OCI-LY3 (cell line): ENCODE measurements at regions not wholly inside any gene's neighbourhood (a gene's known extent, or its start where the extent isn't known, plus 50 kb on each side); places are given as distances from the start of the nearest gene placed in this dataset.

ENCODE experiments used
- H2AFZ ChIP-seq: fragments of 200-600, 300-600 bp; shearing (Covaris generic); 2 replicates; pipeline ENCODE4 v1.6.0; 2014; ENCODE audit warnings: antibody characterized with exemption, low read depth, low read length
- H3K27ac ChIP-seq: fragments of 200-600, 300-600 bp; sonication (generic); 2 replicates; pipeline ENCODE4 v1.5.1; 2014; ENCODE audit warnings: mild to moderate bottlenecking, low read length, moderate library complexity, mixed read lengths
- H3K27me3 ChIP-seq: fragments of 200-600, 300-600 bp; sonication (generic); 2 replicates; pipeline ENCODE4 v1.6.1; 2014; ENCODE audit warnings: low read depth, low read length, mixed read lengths
- H3K36me3 ChIP-seq: fragments of 200-600, 300-600 bp; sonication (generic); replicated peaks from 2 replicates; pipeline ENCODE3; 2014; ENCODE audit warnings: low read depth, low read length, mixed read lengths
- H3K4me1 ChIP-seq: fragments of 300-600, 200-600 bp; sonication (generic); 2 replicates; pipeline ENCODE4 v1.6.1; 2014; ENCODE audit warnings: low read length, mixed read lengths
- H3K4me2 ChIP-seq: fragments of 200-600, 300-600 bp; sonication (generic); 2 replicates; pipeline ENCODE4 v1.6.1; 2014; ENCODE audit warnings: low read length, mixed read lengths
- H3K4me3 ChIP-seq: fragments of 300-600, 200-600 bp; sonication (generic); 2 replicates; pipeline ENCODE4 v1.5.1; 2014; ENCODE audit warnings: antibody characterized with exemption, mild to moderate bottlenecking, low read length, moderate library complexity
- H3K79me2 ChIP-seq: fragments of 300-600, 200-600 bp; shearing (Covaris generic); 2 replicates; pipeline ENCODE4 v1.6.1; 2014; ENCODE audit warnings: mild to moderate bottlenecking, low read length, mixed read lengths
- H3K9ac ChIP-seq: fragments of 300-600, 200-600 bp; shearing (Covaris generic); 2 replicates; pipeline ENCODE4 v1.6.0; 2014; ENCODE audit warnings: mild to moderate bottlenecking, low read length, moderate library complexity
- H3K9me3 ChIP-seq: fragments of 200-600, 300-600 bp; shearing (Covaris generic); 2 replicates; pipeline ENCODE4 v1.6.1; 2014; ENCODE audit warnings: low read length, mixed read lengths; ENCODE audit not compliant: insufficient read depth
- H4K20me1 ChIP-seq: fragments of 200-600, 300-600 bp; sonication (generic); 2 replicates; pipeline ENCODE4 v1.6.1; 2016; ENCODE audit warnings: low read length, mixed read lengths; ENCODE audit not compliant: insufficient read depth
- CTCF ChIP-seq: fragments of 200-600, 300-600 bp; sonication (generic); IDR thresholded peaks from 2 replicates; pipeline ENCODE4 v1.5.1; 2014; ENCODE audit warnings: antibody characterized with exemption, low read length, low read depth
- EZH2phosphoT487 ChIP-seq: fragments of 200-600 bp; shearing (Covaris generic); IDR thresholded peaks from 2 replicates; pipeline ENCODE4 v1.6.1; 2018; ENCODE audit warnings: antibody characterized with exemption, mixed run types, low read depth

GRCh38 chrX:131836161-131836560, 186.9 kb upstream of the STK26 start:
- H3K27me3 ChIP-seq = no peaks in the 10 kb centered on the region
- TF ChIP-seq CTCF (no peak), EZH2phosphoT487 (no peak)
- H3K9me3 ChIP-seq = no peaks in the 10 kb centered on the region
- no peaks in the 10 kb centered on the region for H4K20me1 ChIP-seq
- H3K4me3 ChIP-seq = no peak overlapping the region
- H3K9ac ChIP-seq = no peak overlapping the region
- no peak overlapping the region for H3K27ac ChIP-seq
- no peaks in the 10 kb centered on the region for H3K36me3 ChIP-seq
- no peak overlapping the region for H2AFZ ChIP-seq
- no peaks in the 10 kb centered on the region for H3K79me2 ChIP-seq
- no peak overlapping the region for H3K4me2 ChIP-seq
- peaks cover 17% of the 10 kb centered on the region for H3K4me1 ChIP-seq

DNA sequence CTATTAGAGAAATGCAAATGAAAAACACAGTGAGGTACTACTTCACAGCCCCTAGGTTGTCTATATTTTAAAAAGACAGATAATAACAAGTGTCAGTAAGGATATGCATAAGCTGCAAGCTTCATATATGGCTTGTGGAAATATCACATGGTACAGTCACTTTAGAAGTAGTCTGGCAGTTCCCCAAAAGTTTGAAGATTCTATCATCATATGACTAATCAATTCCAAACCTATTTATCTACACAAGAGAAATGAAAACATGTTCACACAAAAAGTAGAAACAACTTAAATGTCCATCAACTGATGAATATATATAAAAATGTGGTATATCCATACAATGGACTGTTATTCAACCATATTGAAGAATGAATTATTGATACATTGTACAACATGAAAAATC, 185.8 kb upstream of the STK26 start:
- H3K36me3 ChIP-seq = no peaks in the 10 kb centered on the region
- no peaks in the 10 kb centered on the region for H3K79me2 ChIP-seq
- no peak overlapping the region for H3K4me2 ChIP-seq
- H3K27me3 ChIP-seq = no peaks in the 10 kb centered on the region
- no peak overlapping the region for H3K27ac ChIP-seq
- peaks cover 15% of the 10 kb centered on the region for H3K4me1 ChIP-seq
- H3K4me3 ChIP-seq = no peak overlapping the region
- H3K9me3 ChIP-seq = no peaks in the 10 kb centered on the region
- no peaks in the 10 kb centered on the region for H4K20me1 ChIP-seq
- no peak overlapping the region for H3K9ac ChIP-seq
- no peak overlapping the region for H2AFZ ChIP-seq
- TF ChIP-seq CTCF (no peak), EZH2phosphoT487 (no peak)

DNA sequence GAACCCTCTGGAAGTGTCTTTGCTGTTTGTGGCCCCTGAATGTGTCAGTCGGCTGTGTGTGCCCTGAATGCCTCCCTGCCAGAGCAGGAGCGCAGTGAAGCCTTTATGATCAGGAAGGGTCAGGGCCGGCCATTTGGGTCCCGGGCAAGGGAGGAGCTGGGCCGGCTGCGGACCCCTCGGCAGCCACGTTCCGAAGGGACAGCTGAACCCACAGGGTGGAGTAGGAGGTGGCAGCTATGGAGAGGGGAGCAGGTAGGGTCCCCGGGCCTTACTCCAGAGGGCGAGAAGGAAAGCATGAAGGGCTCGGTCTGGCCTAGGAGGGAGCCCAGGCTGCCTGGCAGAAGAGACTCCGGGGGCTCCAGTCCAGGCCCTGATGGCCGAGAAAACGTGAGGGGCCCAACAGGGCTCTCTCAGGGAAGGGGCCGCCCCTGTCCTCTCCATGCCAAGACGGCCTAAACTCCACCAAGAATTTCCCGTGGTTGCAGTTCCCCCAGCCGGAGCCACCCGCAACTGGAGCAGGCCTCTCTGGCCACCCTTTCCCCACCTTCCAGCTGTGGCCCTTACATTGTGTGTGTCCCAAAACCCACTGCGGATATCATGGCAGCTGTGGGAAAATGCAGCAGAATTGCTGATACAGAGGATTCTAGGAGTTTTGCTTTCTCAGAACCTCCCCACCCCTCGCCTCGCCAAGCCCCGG, 182.2 kb upstream of the STK26 start:
- H3K27me3 ChIP-seq = no peaks in the 10 kb centered on the region
- H3K36me3 ChIP-seq = no peaks in the 10 kb centered on the region
- H3K79me2 ChIP-seq = no peaks in the 10 kb centered on the region
- H3K4me3 ChIP-seq = peak overlapping the region; percentile 73
- peaks cover 15% of the 10 kb centered on the region for H3K4me1 ChIP-seq
- H3K9me3 ChIP-seq = no peaks in the 10 kb centered on the region
- H3K9ac ChIP-seq = peak overlapping the region; percentile 24; the same call in 1 of the 2 replicates
- peak overlapping the region; percentile 94 for H3K4me2 ChIP-seq
- peak overlapping the region; percentile 87 for H2AFZ ChIP-seq
- TF ChIP-seq CTCF = no peak
- no peaks in the 10 kb centered on the region for H4K20me1 ChIP-seq
- H3K27ac ChIP-seq = no peak overlapping the region

GRCh38 chrX:131841496-131842437, 181.3 kb upstream of the STK26 start:
- peak overlapping the region; percentile 94 for H3K4me2 ChIP-seq
- TF ChIP-seq EZH2phosphoT487 (no peak), CTCF (peak; percentile 77)
- H3K4me1 ChIP-seq = peaks cover 13% of the 10 kb centered on the region
- peak overlapping the region; percentile 73 for H3K4me3 ChIP-seq
- no peaks in the 10 kb centered on the region for H3K27me3 ChIP-seq
- no peaks in the 10 kb centered on the region for H3K36me3 ChIP-seq
- no peaks in the 10 kb centered on the region for H3K79me2 ChIP-seq
- H3K27ac ChIP-seq = no peak overlapping the region
- H3K9me3 ChIP-seq = no peaks in the 10 kb centered on the region
- H3K9ac ChIP-seq = peak overlapping the region; percentile 45
- peak overlapping the region; percentile 87 for H2AFZ ChIP-seq
- no peaks in the 10 kb centered on the region for H4K20me1 ChIP-seq
